Activated CD8-positive, alpha-beta memory T cell treated with anti-CD3 and anti-CD28 coated beads for 24 hours (primary cell): ENCODE measurements at regions not wholly inside any gene's neighbourhood (a gene's known extent, or its start where the extent isn't known, plus 50 kb on each side); places are given as distances from the start of the nearest gene placed in this dataset.
"Not testable (repeated sequence)": the region's sequence is repeated elsewhere in the genome, so short reads cannot be mapped to it uniquely, and the experiment has no call there.

ENCODE experiments used
- DNase-seq: peaks from one replicate; pipeline ENCODE4 v3.0.0-alpha.2; 2020

GRCh38 chr15:30688684-30689083 lies 62.8 kb downstream of the ARHGAP11B start:
- not testable (repeated sequence) for DNase-seq

GRCh38 chr15:30690153-30690552 lies 64.2 kb downstream of the ARHGAP11B start:
- DNase-seq, result not testable (repeated sequence)

DNA sequence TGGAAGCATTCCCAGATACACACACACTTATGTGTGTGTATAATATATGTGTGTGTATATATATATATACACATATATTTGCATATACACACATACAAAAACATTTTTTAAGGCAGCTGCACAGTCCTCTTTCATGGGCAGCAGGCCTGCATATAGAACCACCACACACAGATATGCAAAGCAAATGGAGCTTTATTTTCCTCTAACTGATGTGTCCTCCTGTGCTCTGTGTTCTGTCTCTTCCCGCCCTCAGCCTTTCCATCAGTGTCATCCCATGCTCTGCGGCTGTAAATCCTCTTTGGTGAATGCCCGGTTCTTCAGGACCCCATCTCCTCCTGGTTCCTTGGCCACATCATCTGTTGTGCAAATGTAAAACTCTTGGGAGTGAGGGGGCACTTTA lies 69.9 kb downstream of the ARHGAP11B start:
- DNase-seq, result not testable (repeated sequence)

DNA sequence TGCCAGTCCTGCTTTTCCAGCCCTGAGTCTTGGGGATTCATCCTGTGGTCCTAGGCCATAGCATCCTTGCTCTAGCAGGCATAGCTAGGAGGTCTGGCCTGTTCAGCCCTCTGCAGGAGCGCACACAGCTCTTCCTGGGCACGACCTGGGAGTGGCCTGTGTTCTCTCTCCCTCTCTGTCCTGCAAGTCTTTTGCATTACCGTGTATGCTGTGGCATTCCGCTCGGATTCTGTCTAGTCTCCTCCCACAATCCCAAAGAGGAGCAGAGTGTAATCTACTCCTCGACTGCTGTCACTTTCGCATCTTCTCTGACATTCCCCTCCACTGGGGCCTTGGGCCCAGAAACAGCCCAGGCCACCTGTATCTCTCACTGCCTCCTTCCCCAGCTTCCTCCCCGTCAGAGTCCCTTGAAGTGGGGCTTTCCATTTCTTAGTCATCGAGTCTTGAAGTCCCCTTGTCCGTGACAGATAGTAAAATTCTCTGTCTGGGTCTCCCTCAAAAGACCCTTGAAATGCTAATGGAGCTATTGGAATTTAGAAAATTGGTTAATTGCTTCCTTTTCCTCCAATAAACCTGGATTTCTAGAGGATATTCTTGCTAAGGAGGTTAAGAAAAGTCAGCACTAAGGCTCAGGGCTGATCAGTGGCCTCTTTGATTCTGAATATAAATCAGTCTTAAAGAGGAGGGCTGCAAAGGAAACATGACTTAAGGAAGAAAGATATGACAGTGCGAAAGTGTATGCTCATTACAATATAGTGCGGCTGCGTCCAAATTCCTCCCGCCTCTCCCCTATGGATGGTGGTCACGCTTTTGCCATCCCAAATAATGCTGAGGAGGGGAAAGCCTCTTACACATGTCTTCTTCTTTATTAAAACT lies 70.7 kb downstream of the ARHGAP11B start:
- DNase-seq, result peak; percentile 59

- not testable (repeated sequence) for DNase-seq
Observed at GRCh38 chr15:30697315-30697685, 71.4 kb downstream of the ARHGAP11B start.

DNA sequence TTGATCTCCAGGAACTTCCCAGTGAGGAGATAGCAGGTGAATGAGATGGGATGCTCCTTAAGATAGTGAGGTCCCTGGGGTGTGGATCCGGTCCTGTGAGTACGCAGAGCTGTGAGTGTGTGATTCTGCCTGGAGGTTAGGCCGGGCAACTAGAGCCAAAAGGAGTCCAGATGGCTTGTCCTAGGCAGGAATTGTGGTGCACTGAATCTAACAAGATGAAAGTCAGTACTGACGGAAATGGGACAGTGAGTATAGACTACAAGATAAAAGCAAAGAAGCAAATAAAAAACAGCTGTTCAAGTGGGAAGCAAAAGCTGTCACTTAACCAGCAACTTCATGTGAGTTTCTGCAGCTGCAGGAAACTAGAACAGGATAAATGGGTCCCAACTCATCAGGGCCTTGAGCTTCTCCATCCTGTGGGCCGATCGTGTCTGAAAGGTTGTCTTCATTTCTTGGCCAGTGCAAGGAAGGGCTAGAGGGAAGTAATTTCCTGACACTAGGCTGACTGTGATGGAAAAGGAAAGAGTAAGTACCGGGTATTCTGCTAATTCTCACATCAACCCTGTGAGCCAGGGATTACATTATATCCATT lies 74.2 kb downstream of the ARHGAP11B start:
- not testable (repeated sequence) for DNase-seq

GRCh38 chr15:30707976-30708685 lies 82.2 kb downstream of the ARHGAP11B start:
- not testable (repeated sequence) for DNase-seq

DNA sequence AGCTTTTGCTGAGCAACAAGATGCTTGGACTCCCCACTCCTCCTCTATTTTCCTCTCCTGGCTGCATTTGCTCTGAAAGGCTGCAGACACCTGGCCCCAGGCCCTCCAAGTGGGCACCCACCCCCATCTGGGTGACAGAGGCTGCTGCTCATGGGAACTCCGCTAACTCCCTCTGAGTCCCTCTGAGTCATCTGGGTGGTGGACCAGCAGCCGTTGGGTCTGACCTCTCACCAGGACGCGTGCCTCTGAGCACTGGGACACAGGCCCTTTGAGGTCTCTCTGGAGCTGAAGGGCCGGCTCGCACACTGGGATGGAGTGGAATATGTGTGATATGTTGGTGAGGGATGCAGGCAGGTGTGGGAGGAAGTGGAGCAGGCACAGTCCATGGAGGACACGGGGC lies 82.9 kb downstream of the ARHGAP11B start:
- not testable (repeated sequence) for DNase-seq

- DNase-seq, result not testable (repeated sequence)
Observed at GRCh38 chr15:30718038-30718643, 92.2 kb downstream of the ARHGAP11B start.

- not testable (repeated sequence) for DNase-seq
Observed at GRCh38 chr15:30719363-30719762, 93.4 kb downstream of the ARHGAP11B start.

GRCh38 chr15:30720825-30721224 lies 94.9 kb downstream of the ARHGAP11B start:
- DNase-seq, result not testable (repeated sequence)

DNA sequence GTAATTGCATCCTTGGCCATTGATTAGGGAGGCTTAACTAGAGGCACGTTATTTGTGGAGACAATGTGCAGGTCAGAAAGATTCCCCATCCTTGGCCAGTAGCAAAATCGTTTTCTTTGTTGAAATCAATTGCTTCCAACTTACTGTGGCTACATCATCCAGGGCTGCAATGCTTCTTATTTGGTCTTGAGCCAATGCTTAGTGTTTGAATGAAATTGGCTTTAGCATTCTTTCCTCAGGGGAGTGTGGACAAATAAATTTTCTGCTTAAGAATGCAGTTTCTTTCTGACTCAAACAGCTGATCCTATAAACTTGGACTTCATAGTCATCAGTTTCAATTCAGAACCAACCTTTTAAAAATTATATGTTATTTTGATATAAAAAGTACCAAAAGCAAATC lies 95.6 kb downstream of the ARHGAP11B start:
- not testable (repeated sequence) for DNase-seq

DNA sequence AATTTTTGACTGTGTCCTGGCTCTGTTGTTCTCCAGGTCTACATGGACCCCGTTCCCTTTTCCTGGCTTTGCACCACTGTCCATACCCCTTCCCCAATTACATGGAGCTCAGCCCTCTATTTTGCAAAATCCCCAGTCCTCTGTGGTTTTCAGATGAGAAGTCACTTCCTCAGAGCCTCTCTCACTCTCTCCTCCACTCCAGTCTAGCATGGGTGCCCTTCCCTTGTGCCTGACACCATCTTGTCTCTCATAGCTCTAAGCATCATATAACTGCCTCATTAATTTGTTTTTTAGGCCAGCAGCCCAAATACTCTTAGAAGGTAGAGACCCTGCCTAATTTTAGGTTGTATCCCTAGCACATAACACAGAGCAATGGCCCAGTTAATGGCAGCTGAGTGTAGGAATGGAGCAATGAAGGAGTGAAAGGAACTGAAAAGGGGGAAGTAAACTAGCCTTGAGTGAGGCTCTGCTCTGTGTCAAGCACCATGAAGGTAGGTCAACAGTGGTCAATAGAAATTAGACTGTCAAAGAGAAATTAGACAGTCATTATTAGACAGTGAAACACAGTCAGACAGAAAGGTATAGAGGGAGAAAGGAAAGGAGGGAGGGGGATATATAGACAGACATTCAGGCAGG lies 97.7 kb downstream of the ARHGAP11B start:
- not testable (repeated sequence) for DNase-seq

- not testable (repeated sequence) for DNase-seq
Observed at GRCh38 chr15:30729880-30730590, 104.1 kb downstream of the ARHGAP11B start.

- DNase-seq, result not testable (repeated sequence)
Observed at GRCh38 chr15:30730633-30731032, 104.7 kb downstream of the ARHGAP11B start.

DNA sequence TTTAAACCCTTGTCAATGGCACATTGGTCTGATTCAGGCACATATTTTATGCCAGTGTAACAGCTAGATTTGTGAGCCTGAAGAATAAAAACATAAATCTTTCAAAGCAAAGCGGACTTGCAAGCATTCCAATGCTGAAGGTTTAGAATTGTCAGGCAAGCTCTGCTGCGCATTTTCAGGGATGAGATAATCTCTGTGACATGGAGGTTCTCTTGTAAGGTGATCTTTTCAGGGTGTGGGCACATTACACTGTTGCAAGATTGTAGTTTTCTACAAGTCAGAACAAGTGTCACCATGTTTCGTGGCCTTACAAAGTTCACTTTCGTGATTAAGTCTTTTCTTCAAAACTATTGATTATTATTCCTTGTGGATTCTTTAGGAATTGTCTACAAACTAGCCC lies 106.2 kb downstream of the ARHGAP11B start:
- DNase-seq, result not testable (repeated sequence)

DNA sequence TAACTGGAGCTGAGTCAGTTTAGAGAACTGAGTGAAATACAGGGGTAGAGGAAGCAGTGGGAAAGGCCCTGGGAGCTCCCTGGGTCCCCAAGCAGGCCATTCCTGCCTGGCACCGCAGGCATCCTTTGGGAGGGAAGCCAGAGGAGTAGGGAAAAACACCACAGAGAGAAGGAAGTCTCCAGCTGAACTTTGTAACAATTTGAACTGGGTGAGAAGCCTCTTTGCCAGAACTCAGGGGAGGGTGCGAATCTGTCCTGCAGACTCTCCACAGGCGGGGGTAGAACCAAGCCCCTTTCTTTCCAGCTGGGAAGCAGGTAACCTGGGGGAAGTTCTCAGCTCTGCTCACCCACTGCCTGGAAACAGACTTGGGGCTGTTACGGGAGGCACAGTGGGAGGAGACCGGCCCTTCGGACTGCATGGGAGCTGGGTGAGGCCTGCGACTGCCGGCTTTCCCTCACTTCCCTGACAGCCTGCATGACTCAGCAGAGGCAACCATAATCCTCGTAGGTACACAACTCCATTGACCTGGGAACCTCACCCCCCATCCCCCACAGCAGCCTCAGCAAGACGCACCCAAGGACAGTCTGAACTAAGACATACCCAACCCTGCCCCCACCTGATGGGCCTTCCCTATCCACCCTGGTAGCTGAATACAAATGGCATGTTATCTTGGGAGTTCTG lies 110.1 kb downstream of the ARHGAP11B start:
- not testable (repeated sequence) for DNase-seq

GRCh38 chr15:30742796-30743195 lies 116.9 kb downstream of the ARHGAP11B start:
- DNase-seq, result not testable (repeated sequence)

GRCh38 chr15:30749048-30749447 lies 123.1 kb downstream of the ARHGAP11B start:
- DNase-seq, result not testable (repeated sequence)

DNA sequence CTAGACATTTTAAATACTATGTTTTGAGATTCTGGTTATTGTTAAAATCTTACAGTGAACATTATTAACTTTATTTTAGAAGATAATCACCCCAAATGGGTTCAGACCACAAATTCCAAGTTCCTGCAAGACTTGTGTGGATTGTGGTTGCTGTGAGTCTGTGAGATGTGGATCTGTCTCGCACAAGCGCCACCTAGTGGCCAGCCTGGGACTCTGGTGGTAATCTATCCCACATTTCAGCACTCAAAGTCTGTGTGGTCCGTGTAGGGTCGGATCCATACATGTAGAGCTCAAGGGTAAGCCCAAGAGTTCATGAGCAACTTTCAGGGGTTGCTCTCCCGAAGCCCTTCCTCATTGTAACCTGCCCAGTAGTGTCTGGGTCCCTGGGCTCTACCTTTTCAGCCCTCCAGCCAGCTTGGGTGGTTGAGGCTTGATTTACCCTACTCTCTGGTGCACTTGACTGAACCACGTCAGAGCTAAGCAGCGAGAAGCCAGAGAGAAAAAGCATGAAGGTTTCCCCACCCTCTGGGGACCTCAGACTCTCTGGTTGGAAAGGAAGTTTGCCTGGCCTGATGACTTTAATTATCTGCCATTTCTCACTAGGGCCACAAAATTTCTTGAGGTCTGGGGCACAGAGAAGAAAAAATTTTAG lies 129.2 kb downstream of the ARHGAP11B start:
- DNase-seq, result peak; percentile 73

DNA sequence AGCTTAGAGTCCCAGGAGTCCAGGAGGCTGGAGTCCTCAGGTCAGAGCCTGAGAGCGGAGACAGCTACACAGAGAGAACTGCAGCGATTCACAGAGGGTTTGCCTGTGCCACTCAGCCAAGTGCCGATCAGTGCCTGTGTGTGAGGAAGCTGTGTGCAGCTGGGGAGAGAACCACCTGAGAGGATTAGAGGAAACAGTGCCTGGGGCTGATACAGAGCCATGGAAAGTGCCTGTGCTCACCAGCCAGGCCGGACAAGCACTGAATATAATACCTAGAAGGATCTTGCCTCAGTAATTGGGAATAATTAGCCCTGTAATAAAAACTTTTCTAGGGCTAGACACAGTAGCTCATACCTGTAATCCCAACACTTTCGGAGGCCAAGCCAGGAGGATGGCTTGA lies 134.7 kb downstream of the ARHGAP11B start:
- not testable (repeated sequence) for DNase-seq
